PC-3 (cell line): ENCODE measurements at regions not wholly inside any gene's neighbourhood (a gene's known extent, or its start where the extent isn't known, plus 50 kb on each side); places are given as distances from the start of the nearest gene placed in this dataset.

ENCODE experiments used
- ATAC-seq: fragments of 200-7000 bp; cut with Tn5 transposase; 2 replicates; pipeline ENCODE4 v1.9.1; 2020; ENCODE audit warnings: mild to moderate bottlenecking, moderate library complexity
- BruUV-seq: library from RNA; stranded (reverse); fragments of 400-500 nt; replicated peaks from 2 replicates; lab custom pipeline; 2021; lab: Mats Ljungman, UMichigan
- CTCF ChIA-PET: fragments of 300-600 bp; sonication (Branson Sonifier 250); formaldehyde crosslinking; loops from one replicate; lab custom pipeline; 2022; ENCODE audit warnings: antibody characterized with exemption; lab: Charles Lee
- POLR2A ChIA-PET: fragments of 300-600 bp; sonication (Branson Sonifier 250); formaldehyde crosslinking; loops from one replicate; lab custom pipeline; 2022; ENCODE audit warnings: antibody characterized with exemption; ENCODE audit not compliant: unreplicated experiment; lab: Charles Lee
- DNase-seq: peaks from one replicate; pipeline ENCODE4 v3.0.0-alpha.2; 2015
- H2AFZ ChIP-seq: fragments of 300-600 bp; sonication (generic); 2 replicates; pipeline ENCODE4 v1.6.0; 2016; ENCODE audit warnings: antibody characterized with exemption, low read length
- H3F3A ChIP-seq: fragments of 300-600 bp; sonication (generic); one replicate; pipeline ENCODE4 v1.6.0; 2017; ENCODE audit warnings: antibody characterized with exemption, low read length, control low read depth, mild to moderate bottlenecking; ENCODE audit not compliant: unreplicated experiment
- H3K27ac ChIP-seq: fragments of 300-600 bp; sonication (generic); 2 replicates; pipeline ENCODE4 v1.5.1; 2016; ENCODE audit warnings: mild to moderate bottlenecking, low read length
- H3K27me3 ChIP-seq: fragments of 300-600 bp; sonication (generic); 2 replicates; pipeline ENCODE4 v1.6.1; 2016; ENCODE audit warnings: low read length, mixed read lengths
- H3K36me3 ChIP-seq: fragments of 300-600 bp; sonication (generic); 2 replicates; pipeline ENCODE4 v1.6.1; 2016; ENCODE audit warnings: low read depth, mixed run types, low read length, mixed read lengths
- H3K4me1 ChIP-seq: fragments of 300-600 bp; sonication (generic); 2 replicates; pipeline ENCODE4 v1.5.1; 2016; ENCODE audit warnings: low read length; ENCODE audit not compliant: insufficient read depth
- H3K4me2 ChIP-seq: fragments of 300-600 bp; sonication (generic); 2 replicates; pipeline ENCODE4 v1.6.0; 2016; ENCODE audit warnings: low read length
- H3K4me3 ChIP-seq: fragments of 300-600 bp; sonication (generic); 2 replicates; pipeline ENCODE4 v1.5.1; 2016; ENCODE audit warnings: mild to moderate bottlenecking, low read length, mixed read lengths
- H3K79me2 ChIP-seq: fragments of 300-600 bp; sonication (generic); 2 replicates; pipeline ENCODE4 v1.6.1; 2017; ENCODE audit warnings: low read length, mixed read lengths
- H3K9ac ChIP-seq: fragments of 300-600 bp; sonication (generic); 2 replicates; pipeline ENCODE4 v1.6.0; 2016; ENCODE audit warnings: mild to moderate bottlenecking, low read length
- H3K9me2 ChIP-seq: fragments of 300-600 bp; sonication (generic); replicated peaks from 2 replicates; pipeline ENCODE4 v1.6.1; 2016; ENCODE audit warnings: mixed run types, low read length, mixed read lengths
- H3K9me3 ChIP-seq: fragments of 300-600 bp; sonication (generic); 2 replicates; pipeline ENCODE4 v1.6.1; 2016; ENCODE audit warnings: low read length, mixed read lengths
- H4K20me1 ChIP-seq: fragments of 300-600 bp; sonication (generic); 2 replicates; pipeline ENCODE4 v1.6.1; 2016; ENCODE audit warnings: low read length, mixed read lengths
- EZH2 ChIP-seq: fragments of 300-600 bp; sonication (generic); IDR thresholded peaks from one replicate; pipeline ENCODE4 v1.6.1; 2017; ENCODE audit warnings: antibody characterized with exemption, mild to moderate bottlenecking, low read length; ENCODE audit not compliant: unreplicated experiment
- EZH2phosphoT487 ChIP-seq: fragments of 300-600 bp; sonication (generic); IDR thresholded peaks from 2 replicates; pipeline ENCODE4 v1.6.1; 2018; ENCODE audit warnings: mild to moderate bottlenecking, antibody characterized with exemption, low read length, borderline replicate concordance
- intact Hi-C: fragments of 100-400 bp; cut with micrococcal nuclease; formaldehyde crosslinking; loops from 2 replicates; pipeline ENCODE4 v1.9.0; 2023
- TF ChIP-seq, protein P1 (sequence below): fragments of 300-600 bp; sonication (generic); conservative IDR thresholded peaks from 2 replicates; pipeline ENCODE4 v1.5.1; 2017; ENCODE audit warnings: antibody characterized with exemption, low read depth, mild to moderate bottlenecking, low read length

GRCh38 chr14:83470959-83471695, 1937.5 kb upstream of the SEL1L start:
- TF ChIP-seq, protein P1, sequence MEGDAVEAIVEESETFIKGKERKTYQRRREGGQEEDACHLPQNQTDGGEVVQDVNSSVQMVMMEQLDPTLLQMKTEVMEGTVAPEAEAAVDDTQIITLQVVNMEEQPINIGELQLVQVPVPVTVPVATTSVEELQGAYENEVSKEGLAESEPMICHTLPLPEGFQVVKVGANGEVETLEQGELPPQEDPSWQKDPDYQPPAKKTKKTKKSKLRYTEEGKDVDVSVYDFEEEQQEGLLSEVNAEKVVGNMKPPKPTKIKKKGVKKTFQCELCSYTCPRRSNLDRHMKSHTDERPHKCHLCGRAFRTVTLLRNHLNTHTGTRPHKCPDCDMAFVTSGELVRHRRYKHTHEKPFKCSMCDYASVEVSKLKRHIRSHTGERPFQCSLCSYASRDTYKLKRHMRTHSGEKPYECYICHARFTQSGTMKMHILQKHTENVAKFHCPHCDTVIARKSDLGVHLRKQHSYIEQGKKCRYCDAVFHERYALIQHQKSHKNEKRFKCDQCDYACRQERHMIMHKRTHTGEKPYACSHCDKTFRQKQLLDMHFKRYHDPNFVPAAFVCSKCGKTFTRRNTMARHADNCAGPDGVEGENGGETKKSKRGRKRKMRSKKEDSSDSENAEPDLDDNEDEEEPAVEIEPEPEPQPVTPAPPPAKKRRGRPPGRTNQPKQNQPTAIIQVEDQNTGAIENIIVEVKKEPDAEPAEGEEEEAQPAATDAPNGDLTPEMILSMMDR = no peak
- no peak for TF ChIP-seq EZH2phosphoT487
- no peak for ATAC-seq
- no peaks in the 10 kb centered on the region for H3K4me1 ChIP-seq
- intact Hi-C loops = no loop called here
- no peaks in the 10 kb centered on the region for H3K79me2 ChIP-seq
- no peak for DNase-seq
- no peaks in the 10 kb centered on the region for H3F3A ChIP-seq
- no peaks in the 10 kb centered on the region for H3K27me3 ChIP-seq
- H3K4me2 ChIP-seq = no peak overlapping the region
- H3K9ac ChIP-seq = no peak overlapping the region
- no TSS peak for BruUV-seq
- 0 out of 2 replicates have a peak, but pooled peaks cover 16% of the 10 kb centered on the region for H3K9me3 ChIP-seq
- no peak overlapping the region for H2AFZ ChIP-seq
- H3K4me3 ChIP-seq = no peak overlapping the region
- H4K20me1 ChIP-seq = no peaks in the 10 kb centered on the region
- no peak overlapping the region for H3K27ac ChIP-seq
- POLR2A ChIA-PET = no interaction called here
- CTCF ChIA-PET = no interaction called here
- no peaks in the 10 kb centered on the region for H3K9me2 ChIP-seq
- H3K36me3 ChIP-seq = no peaks in the 10 kb centered on the region

GRCh38 chr14:83473416-83474235, 1940.0 kb upstream of the SEL1L start:
- H3F3A ChIP-seq = no peaks in the 10 kb centered on the region
- H3K4me2 ChIP-seq = no peak overlapping the region
- no peaks in the 10 kb centered on the region for H3K36me3 ChIP-seq
- DNase-seq (no peak), ATAC-seq (no peak)
- H3K4me1 ChIP-seq = no peaks in the 10 kb centered on the region
- H3K4me3 ChIP-seq = no peak overlapping the region
- no peaks in the 10 kb centered on the region for H3K79me2 ChIP-seq
- 0 out of 2 replicates have a peak, but pooled peaks cover 17% of the 10 kb centered on the region for H3K9me3 ChIP-seq
- H2AFZ ChIP-seq = no peak overlapping the region
- intact Hi-C loops = no loop called here
- POLR2A ChIA-PET = no interaction called here
- H3K27ac ChIP-seq = no peak overlapping the region
- H3K9ac ChIP-seq = no peak overlapping the region
- TF ChIP-seq EZH2phosphoT487 (no peak), EZH2 (no peak)
- TF ChIP-seq, protein P1 = no peak
- no peaks in the 10 kb centered on the region for H3K27me3 ChIP-seq
- no peaks in the 10 kb centered on the region for H4K20me1 ChIP-seq
- H3K9me2 ChIP-seq = no peaks in the 10 kb centered on the region
- CTCF ChIA-PET = no interaction called here
- no TSS peak for BruUV-seq

- H4K20me1 ChIP-seq = no peaks in the 10 kb centered on the region
- no peak for TF ChIP-seq EZH2
- intact Hi-C loops = no loop called here
- BruUV-seq = no TSS peak
- H3K4me3 ChIP-seq = no peak overlapping the region
- DNase-seq = no peak
- H3K36me3 ChIP-seq = no peaks in the 10 kb centered on the region
- CTCF ChIA-PET = no interaction called here
- ATAC-seq = no peak
- H2AFZ ChIP-seq = no peak overlapping the region
- no peak overlapping the region for H3K9ac ChIP-seq
- no peaks in the 10 kb centered on the region for H3K9me2 ChIP-seq
- no peak overlapping the region for H3K4me2 ChIP-seq
- H3K27ac ChIP-seq = no peak overlapping the region
- H3K4me1 ChIP-seq = no peaks in the 10 kb centered on the region
- POLR2A ChIA-PET = no interaction called here
- no peaks in the 10 kb centered on the region for H3K79me2 ChIP-seq
- H3F3A ChIP-seq = no peaks in the 10 kb centered on the region
- peaks cover 8% of the 10 kb centered on the region; the same call in 1 of the 2 replicates for H3K9me3 ChIP-seq
- no peaks in the 10 kb centered on the region for H3K27me3 ChIP-seq
These were observed 1945.1 kb upstream of the SEL1L start for GRCh38 chr14:83478741-83479140.
